GM12878 (cell line): ENCODE measurements at regions not wholly inside any gene's neighbourhood (a gene's known extent, or its start where the extent isn't known, plus 50 kb on each side); places are given as distances from the start of the nearest gene placed in this dataset.

Experiments
- BHLHE40 ChIP-seq, 2 experiments: fragments of 450-650 bp in 1 of 2; IDR thresholded peaks; 2 replicates each; pipeline ENCODE4 v1.6.1; 2011 to 2017; ENCODE audit warnings: low read depth in 2 of 2, borderline replicate concordance in 1 of 2, improper control_type of control experiment in 1 of 2, low read length in 1 of 2, mild to moderate bottlenecking in 1 of 2
- CEBPB ChIP-seq, 2 experiments: fragments of 150-350 bp in 1 of 2; IDR thresholded peaks; 2 replicates each; pipeline ENCODE4 v1.6.1; 2012 to 2014; ENCODE audit warnings: low read depth in 2 of 2, low read length in 2 of 2, borderline replicate concordance in 1 of 2, inconsistent platforms in 1 of 2
- CTCF ChIP-seq, 3 experiments: IDR thresholded peaks in 2 of 3; conservative IDR thresholded peaks in 1 of 3; 2 replicates each; pipeline ENCODE4 v1.5.1; 2011; ENCODE audit warnings: low read depth in 3 of 3, low read length in 3 of 3, mild to moderate bottlenecking in 3 of 3, control low read depth in 2 of 3, moderate library complexity in 2 of 3, inconsistent platforms in 1 of 3, mixed read lengths in 1 of 3; ENCODE audit not compliant: control insufficient read depth in 2 of 3, insufficient read depth in 1 of 3; ENCODE audit errors: extremely low read depth in 1 of 3
- EP300 ChIP-seq, 2 experiments: fragments of 150-350 bp in 1 of 2; IDR thresholded peaks; 2 replicates each; pipeline ENCODE4 v1.6.1; 2011 to 2012; ENCODE audit warnings: low read depth in 2 of 2, low read length in 2 of 2, borderline replicate concordance in 1 of 2, improper control_type of control experiment in 1 of 2, inconsistent platforms in 1 of 2; ENCODE audit not compliant: control insufficient read depth in 1 of 2
- ESRRA ChIP-seq: IDR thresholded peaks from 2 replicates; pipeline ENCODE4 v1.6.1; 2012; ENCODE audit warnings: mild to moderate bottlenecking, low read length, improper control_type of control experiment
- MLLT1 ChIP-seq: fragments of 450-650 bp; IDR thresholded peaks from 2 replicates; pipeline ENCODE4 v1.6.1; 2016; ENCODE audit warnings: mild to moderate bottlenecking
- MYC ChIP-seq: IDR thresholded peaks from 2 replicates; pipeline ENCODE4 v1.6.1; 2011; ENCODE audit warnings: mild to moderate bottlenecking, low read length, moderate library complexity, inconsistent platforms; ENCODE audit not compliant: insufficient read depth, insufficient replicate concordance, insufficient read length, severe bottlenecking
- RBBP5 ChIP-seq: fragments of 200-600 bp; sonication (generic); conservative IDR thresholded peaks from 2 replicates; pipeline ENCODE4 v1.6.1; 2016
- REST ChIP-seq: IDR thresholded peaks from 2 replicates; pipeline ENCODE4 v1.6.1; 2012; ENCODE audit warnings: mild to moderate bottlenecking, low read depth, low read length
- SIN3A ChIP-seq: IDR thresholded peaks from 2 replicates; pipeline ENCODE4 v1.6.1; 2012; ENCODE audit warnings: low read depth, low read length, improper control_type of control experiment
- ZNF274 ChIP-seq: IDR thresholded peaks from one replicate; pipeline ENCODE4 v1.8.0; 2011; ENCODE audit not compliant: insufficient read length, insufficient read depth
- ZNF687 ChIP-seq: fragments of 450-650 bp; IDR thresholded peaks from 2 replicates; pipeline ENCODE4 v1.6.1; 2017; ENCODE audit warnings: mild to moderate bottlenecking, moderate library complexity
- ZZZ3 ChIP-seq: IDR thresholded peaks from 2 replicates; pipeline ENCODE4 v1.6.1; 2011; ENCODE audit warnings: low read depth; ENCODE audit not compliant: control insufficient read depth, insufficient read length

GRCh38 chr6:159512571-159512970 is 180.5 kb downstream of the SOD2 start:
- no peak for TF ChIP-seq CEBPB (IDR thresholded peaks at IDR 0.05; ENCODE audit: borderline replicate concordance in 1 of 2, low read depth in 2 of 2, low read length in 2 of 2)
- TF ChIP-seq EP300 (IDR thresholded peaks at IDR 0.05; ENCODE audit: borderline replicate concordance in 1 of 2, control insufficient read depth in 1 of 2, low read depth in 2 of 2, low read length in 2 of 2) = no peak
- TF ChIP-seq CTCF (IDR thresholded peaks at IDR 0.05 in 2 of 3, conservative IDR thresholded peaks at IDR 0.05 in 1 of 3; ENCODE audit: control insufficient read depth in 2 of 3, extremely low read depth in 1 of 3, insufficient read depth in 1 of 3, low read depth in 3 of 3, low read length in 3 of 3) = no peak
- no peak for TF ChIP-seq ZNF687
- no peak for TF ChIP-seq ESRRA
- TF ChIP-seq ZZZ3 = no peak
- no peak for TF ChIP-seq ZNF274
- no peak for TF ChIP-seq REST
- no peak for TF ChIP-seq BHLHE40 (IDR thresholded peaks at IDR 0.05; ENCODE audit: borderline replicate concordance in 1 of 2, low read depth in 2 of 2, low read length in 1 of 2)
- no peak for TF ChIP-seq RBBP5
- TF ChIP-seq MYC = no peak
- TF ChIP-seq MLLT1 = no peak
- TF ChIP-seq SIN3A = no peak
